CD1c-positive myeloid dendritic cell (primary cell): ENCODE measurements at regions not wholly inside any gene's neighbourhood (a gene's known extent, or its start where the extent isn't known, plus 50 kb on each side); places are given as distances from the start of the nearest gene placed in this dataset.
A peak's percentile ranks its signal among the peaks of the same experiment; 100 is the strongest.

ENCODE experiments used
- DNase-seq: peaks from one replicate; pipeline ENCODE4 v3.0.0-alpha.2; 2016; ENCODE audit errors: extremely low spot score

- peak; percentile 49 for DNase-seq
These were observed 99.1 kb upstream of the ITGA6 start for GRCh38 chr2:172328103-172328841.

GRCh38 chr2:172329416-172329773 lies 98.0 kb upstream of the ITGA6 start:
- no peak for DNase-seq

GRCh38 chr2:172329774-172330671 lies 97.4 kb upstream of the ITGA6 start:
- DNase-seq, result no peak

GRCh38 chr2:172332507-172332906 lies 94.9 kb upstream of the ITGA6 start:
- no peak for DNase-seq

- DNase-seq, result no peak
These were observed 94.0 kb upstream of the ITGA6 start for GRCh38 chr2:172333235-172333977.

- DNase-seq, result no peak
These were observed 93.4 kb upstream of the ITGA6 start for GRCh38 chr2:172333978-172334330.

GRCh38 chr2:172334988-172335387 lies 92.4 kb upstream of the ITGA6 start:
- DNase-seq, result no peak

GRCh38 chr2:172335736-172336135 lies 91.7 kb upstream of the ITGA6 start:
- DNase-seq, result no peak

GRCh38 chr2:172336681-172337080 lies 90.7 kb upstream of the ITGA6 start:
- DNase-seq, result no peak

- DNase-seq, result no peak
These were observed 87.9 kb upstream of the ITGA6 start for GRCh38 chr2:172339371-172340010.

GRCh38 chr2:172340394-172340793 lies 87.0 kb upstream of the ITGA6 start:
- peak; percentile 6 for DNase-seq

GRCh38 chr2:172342078-172342477 lies 85.3 kb upstream of the ITGA6 start:
- no peak for DNase-seq

GRCh38 chr2:172342611-172343010 lies 84.8 kb upstream of the ITGA6 start:
- DNase-seq, result no peak

- DNase-seq, result no peak
These were observed 83.2 kb upstream of the ITGA6 start for GRCh38 chr2:172344159-172344558.

GRCh38 chr2:172345956-172346555 lies 81.3 kb upstream of the ITGA6 start:
- DNase-seq, result no peak

- DNase-seq, result no peak
These were observed 78.7 kb upstream of the ITGA6 start for GRCh38 chr2:172348555-172349288.

- peak; percentile 16 for DNase-seq
These were observed 76.4 kb upstream of the ITGA6 start for GRCh38 chr2:172350839-172351479.

GRCh38 chr2:172351586-172351985 lies 75.8 kb upstream of the ITGA6 start:
- no peak for DNase-seq

- DNase-seq, result no peak
These were observed 73.0 kb upstream of the ITGA6 start for GRCh38 chr2:172354347-172354746.

- DNase-seq, result no peak
These were observed 69.9 kb upstream of the ITGA6 start for GRCh38 chr2:172357442-172357841.
